RKO (cell line): ENCODE measurements at regions not wholly inside any gene's neighbourhood (a gene's known extent, or its start where the extent isn't known, plus 50 kb on each side); places are given as distances from the start of the nearest gene placed in this dataset.
"Not testable (repeated sequence)": the region's sequence is repeated elsewhere in the genome, so short reads cannot be mapped to it uniquely, and the experiment has no call there.

Source experiments
- DNase-seq: peaks from one replicate; pipeline ENCODE4 v3.0.0-alpha.2; 2016; ENCODE audit warnings: low spot score

GRCh38 chr15:25067725-25068309 is 113.0 kb downstream of the SNRPN start:
- no peak for DNase-seq

GRCh38 chr15:25068696-25069095 is 113.9 kb downstream of the SNRPN start:
- DNase-seq = no peak

- no peak for DNase-seq
These were observed 115.7 kb downstream of the SNRPN start for GRCh38 chr15:25070353-25070963.

- DNase-seq = no peak
These were observed 118.2 kb downstream of the SNRPN start for GRCh38 chr15:25072857-25073476.

DNA sequence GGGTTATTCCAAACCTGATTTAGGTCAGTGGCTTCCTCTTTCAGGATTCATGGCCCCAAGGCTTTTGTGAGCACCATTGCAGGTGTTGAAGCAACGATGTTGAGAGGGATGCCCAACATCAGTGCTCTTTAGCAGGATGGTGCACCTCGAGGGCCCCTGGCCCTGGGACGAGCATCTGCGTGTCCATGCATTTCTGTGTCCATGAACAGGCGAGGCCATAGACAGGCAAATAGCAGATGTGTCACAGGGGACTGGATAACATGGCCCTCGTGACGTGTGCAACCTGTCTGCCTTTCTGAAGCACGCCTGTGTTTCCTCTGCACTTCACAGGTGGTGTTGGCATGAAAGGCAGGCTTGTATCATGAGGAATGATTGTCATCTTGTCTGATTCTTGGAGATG is 132.3 kb downstream of the SNRPN start:
- DNase-seq = no peak

DNA sequence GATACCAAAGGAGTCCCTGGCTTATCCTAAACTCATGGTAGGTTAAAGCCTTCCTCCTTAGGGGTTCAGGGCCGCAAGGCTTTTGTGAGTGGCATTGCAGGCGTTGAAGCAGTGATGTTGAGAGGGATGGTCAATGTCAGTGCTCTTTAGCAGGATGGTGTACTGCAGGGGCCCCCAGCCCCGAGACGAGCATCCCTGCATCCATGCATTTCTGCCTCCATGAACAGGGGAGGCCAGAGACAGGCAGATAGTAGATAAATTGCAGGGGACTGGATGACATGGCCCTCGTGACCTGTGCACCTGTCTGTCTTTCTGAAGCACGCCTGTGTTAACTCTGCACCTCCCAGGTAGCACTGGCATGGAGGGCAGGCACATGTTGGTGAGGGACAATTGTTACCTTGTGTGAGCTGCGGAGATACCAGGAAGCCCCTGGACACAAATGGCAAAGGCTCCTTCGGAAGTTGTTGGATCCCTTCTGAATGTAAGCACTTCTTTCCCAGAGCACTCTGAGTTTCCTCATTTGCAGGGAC is 133.5 kb downstream of the SNRPN start:
- no peak for DNase-seq

DNA sequence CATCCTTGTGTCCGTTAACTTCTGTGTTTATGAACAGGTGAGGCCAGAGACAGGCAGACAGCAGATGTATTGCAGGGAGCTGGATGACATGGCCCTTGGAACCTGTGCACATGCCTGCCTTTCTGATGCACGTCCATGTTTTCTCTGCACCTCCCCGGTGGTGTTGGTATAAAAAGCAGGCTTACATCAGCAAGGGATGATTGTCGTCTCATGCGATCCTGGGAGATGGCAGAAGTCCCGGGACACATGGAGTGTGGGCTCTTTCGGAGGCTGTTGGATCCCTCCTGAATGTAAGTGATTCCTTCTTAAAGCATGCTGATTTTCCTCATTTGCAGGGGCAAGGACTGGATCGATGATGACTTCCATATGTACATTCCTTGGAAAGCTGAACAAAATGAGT is 134.8 kb downstream of the SNRPN start:
- DNase-seq = no peak

- DNase-seq = no peak
These were observed 135.4 kb downstream of the SNRPN start for GRCh38 chr15:25090073-25090733.

- no peak for DNase-seq
These were observed 136.8 kb downstream of the SNRPN start for GRCh38 chr15:25091421-25092158.

- no peak for DNase-seq
These were observed 137.9 kb downstream of the SNRPN start for GRCh38 chr15:25092661-25093060.

GRCh38 chr15:25093455-25094029 is 138.8 kb downstream of the SNRPN start:
- DNase-seq = no peak

GRCh38 chr15:25094066-25094465 is 139.3 kb downstream of the SNRPN start:
- no peak for DNase-seq

GRCh38 chr15:25094519-25094918 is 139.7 kb downstream of the SNRPN start:
- no peak for DNase-seq

DNA sequence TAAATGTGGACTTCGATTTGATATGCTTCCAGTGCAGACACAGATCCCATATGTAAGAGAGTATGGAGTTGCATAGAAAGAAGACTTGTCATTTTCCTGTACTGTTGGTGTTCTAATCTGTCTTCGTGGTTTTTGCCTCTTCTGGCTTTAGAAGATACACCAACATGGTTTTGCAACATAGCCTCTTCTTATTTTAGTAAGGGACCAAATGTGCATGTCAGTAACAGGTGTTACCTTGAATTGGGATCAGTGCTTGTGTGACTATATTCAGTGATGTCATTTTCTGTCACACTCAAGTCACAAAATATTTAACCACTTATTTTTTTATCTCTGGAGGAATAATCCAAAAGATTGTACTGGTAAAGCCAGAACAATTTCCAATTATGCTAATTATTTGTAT is 140.4 kb downstream of the SNRPN start:
- DNase-seq = no peak

DNA sequence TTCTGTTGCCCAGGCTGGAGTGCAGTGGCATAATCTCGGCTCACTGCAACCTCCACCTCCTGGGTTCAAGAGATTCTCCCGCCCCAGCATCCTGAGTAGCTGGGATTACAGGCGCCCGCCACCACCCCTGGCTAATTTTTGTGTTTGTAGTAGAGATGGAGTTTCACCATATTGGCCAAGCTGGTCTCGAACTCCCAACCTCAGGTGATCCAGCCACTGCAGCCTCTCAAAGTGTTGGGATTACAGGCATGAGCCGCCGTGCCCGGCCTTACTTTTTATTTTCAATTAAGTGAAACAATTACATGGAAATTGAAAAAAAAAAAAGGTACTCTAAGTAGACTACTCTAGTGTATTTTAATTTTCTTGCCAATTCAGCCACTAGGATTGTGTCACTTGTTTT is 145.2 kb downstream of the SNRPN start:
- not testable (repeated sequence) for DNase-seq

DNA sequence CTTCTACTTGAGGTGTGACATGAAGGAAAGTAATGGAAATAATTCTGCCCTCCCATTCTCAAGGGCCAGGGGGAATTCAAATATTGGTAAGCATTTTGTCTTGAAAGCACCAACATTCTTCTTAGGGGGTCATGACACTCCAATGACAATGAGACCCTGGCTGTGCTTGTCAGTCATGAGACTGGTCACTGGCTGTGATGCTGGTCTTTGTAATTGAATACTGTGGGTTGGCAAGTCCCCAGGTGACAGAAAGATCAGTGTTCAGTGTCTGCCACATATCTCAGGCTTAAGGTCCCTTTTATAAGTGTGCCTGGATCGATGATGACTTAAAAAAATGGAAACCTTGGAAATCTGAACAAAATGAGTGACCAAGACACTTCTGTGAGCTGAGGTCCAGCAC is 151.4 kb downstream of the SNRPN start:
- DNase-seq = no peak

DNA sequence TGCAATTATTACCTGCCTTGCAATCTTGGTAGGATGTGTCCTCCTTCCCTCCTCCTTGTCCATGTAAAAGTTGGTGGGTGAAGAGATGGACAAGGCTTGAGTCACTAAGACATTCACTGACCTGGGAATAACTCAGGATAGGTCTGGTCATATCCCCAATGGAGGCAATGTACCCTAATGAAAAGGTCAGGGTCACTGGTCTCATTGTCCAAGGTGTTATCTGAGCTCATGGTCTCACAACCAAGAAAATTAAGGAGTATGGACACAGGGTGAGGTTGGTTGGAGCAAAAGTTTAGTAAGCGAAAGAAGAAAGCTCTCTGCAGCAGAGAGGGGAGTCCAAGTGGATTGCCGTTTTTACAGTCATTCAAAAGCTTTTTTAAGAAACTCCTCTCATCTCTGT is 179.0 kb downstream of the SNRPN start:
- no peak for DNase-seq

- no peak for DNase-seq
These were observed 179.8 kb downstream of the SNRPN start for GRCh38 chr15:25134546-25134945.

GRCh38 chr15:25136119-25136518 is 181.3 kb downstream of the SNRPN start:
- DNase-seq = peak; percentile 26

DNA sequence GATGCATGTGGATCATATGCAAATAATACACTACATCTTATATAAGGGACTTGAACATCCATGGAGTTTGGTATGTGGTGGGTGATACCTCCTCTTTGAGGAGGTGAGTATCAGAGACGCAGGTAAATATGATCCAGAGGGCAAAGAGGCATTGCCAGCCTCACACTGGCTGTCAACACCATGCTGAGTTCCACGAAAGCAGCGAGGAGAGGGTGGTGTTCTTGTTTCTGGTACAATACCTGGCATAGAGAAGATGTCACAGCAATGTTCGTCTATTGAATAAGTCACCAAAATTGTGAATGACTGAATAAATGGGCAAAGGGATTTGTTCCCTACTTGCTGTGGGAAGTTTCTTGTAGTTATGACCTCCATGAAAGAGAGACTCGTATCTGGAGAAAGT is 182.2 kb downstream of the SNRPN start:
- no peak for DNase-seq

GRCh38 chr15:25169318-25169717 is 214.5 kb downstream of the SNRPN start:
- no peak for DNase-seq
